ENCODE measurements at regions not wholly inside any gene's neighbourhood (a gene's known extent, or its start where the extent isn't known, plus 50 kb on each side); places are given as distances from the start of the nearest gene placed in this dataset.

GRCh38 chr1:215376544-215377264 lies 190.4 kb upstream of the KCTD3 start:
- FAIRE-seq (no peak), DNase-seq (ENCODE audit: extremely low read depth in 1 of 4, low spot score in 3 of 4) (no peak), ATAC-seq (no peak)
- peaks cover 6% of the 10 kb centered on the region; the same call in 1 of the 2 replicates for H3K9me3 ChIP-seq (replicated peaks; ENCODE audit: control insufficient read depth, insufficient read depth, low read depth, low read length)
- ChIA-PET CTCF (ENCODE audit: low intra/inter-chr PET ratio) (no interaction called here), POLR2A (interaction anchor here (0.6 kb wide), 1 partner anchor 44 kb away, joined by 3 read pairs; no protein-coding TSS in a partner anchor)
- 0% methylated on average over 2 of the region's 2 CpGs for WGBS (ENCODE audit: insufficient coverage, low coverage, missing lambda C conversion rate)
- BruUV-seq (replicated peaks), result no TSS peak
- H3K4me2 ChIP-seq (ENCODE audit: insufficient read depth, low read length), result no peak overlapping the region
- no peak overlapping the region for H3K27ac ChIP-seq (ENCODE audit: extremely low read depth, low read depth, low read length)
- H2AFZ ChIP-seq (ENCODE audit: low read depth, low read length), result no peak overlapping the region
- no peaks in the 10 kb centered on the region for H3K79me2 ChIP-seq (ENCODE audit: control insufficient read depth, insufficient read depth, low read length)
- TF ChIP-seq PHTF2 (CRISPR knock-in tag; IDR thresholded peaks at IDR 0.05), result no peak
- TF ChIP-seq ARID1B (IDR thresholded peaks at IDR 0.05), result no peak
- TF ChIP-seq HSF4 (CRISPR knock-in tag; IDR thresholded peaks at IDR 0.05; ENCODE audit: borderline replicate concordance), result no peak
- TF ChIP-seq ZC3H8 (IDR thresholded peaks at IDR 0.05), result no peak
- TF ChIP-seq GABPB2 (CRISPR knock-in tag; conservative IDR thresholded peaks at IDR 0.05), result no peak
- intact Hi-C loops (cut with micrococcal nuclease), result no loop called here
- H3K27me3 ChIP-seq (ENCODE audit: control insufficient read depth in 2 of 2, insufficient read depth in 2 of 2, low read length in 2 of 2), result no peaks in the 10 kb centered on the region
- in situ Hi-C loops (cut with MboI), result no loop called here
- H3K9ac ChIP-seq (ENCODE audit: insufficient read depth in 1 of 2, low read depth in 2 of 2, low read length in 2 of 2), result no peak overlapping the region
- no peak overlapping the region for H3K4me3 ChIP-seq
- H4K20me1 ChIP-seq (replicated peaks; ENCODE audit: control insufficient read depth, insufficient read depth, low read length), result no peaks in the 10 kb centered on the region
- H3K4me1 ChIP-seq (replicated peaks in 1 of 2; ENCODE audit: control insufficient read depth in 2 of 2, insufficient read depth in 2 of 2, low read length in 2 of 2), result no peaks in the 10 kb centered on the region
- H3K36me3 ChIP-seq (ENCODE audit: control insufficient read depth, insufficient read depth, low read length), result no peaks in the 10 kb centered on the region
- no peaks in the 10 kb centered on the region for H3K9me1 ChIP-seq (ENCODE audit: control insufficient read depth, insufficient read depth, low read length)

GRCh38 chr1:215377746-215378145 lies 189.4 kb upstream of the KCTD3 start:
- Histone ChIP-seq H3K4me3 (no peak overlapping the region), H3K9ac (ENCODE audit: insufficient read depth in 1 of 2, low read depth in 2 of 2, low read length in 2 of 2) (no peak overlapping the region), H3K4me1 (replicated peaks in 1 of 2; ENCODE audit: control insufficient read depth in 2 of 2, insufficient read depth in 2 of 2, low read length in 2 of 2) (no peaks in the 10 kb centered on the region), H4K20me1 (replicated peaks; ENCODE audit: control insufficient read depth, insufficient read depth, low read length) (no peaks in the 10 kb centered on the region), H3K79me2 (ENCODE audit: control insufficient read depth, insufficient read depth, low read length) (no peaks in the 10 kb centered on the region), H3K9me1 (ENCODE audit: control insufficient read depth, insufficient read depth, low read length) (no peaks in the 10 kb centered on the region), H3K4me2 (ENCODE audit: insufficient read depth, low read length) (no peak overlapping the region), H3K36me3 (ENCODE audit: control insufficient read depth, insufficient read depth, low read length) (no peaks in the 10 kb centered on the region), H2AFZ (ENCODE audit: low read depth, low read length) (no peak overlapping the region), H3K27me3 (ENCODE audit: control insufficient read depth in 2 of 2, insufficient read depth in 2 of 2, low read length in 2 of 2) (no peaks in the 10 kb centered on the region), H3K9me3 (replicated peaks; ENCODE audit: control insufficient read depth, insufficient read depth, low read depth, low read length) (peaks cover 6% of the 10 kb centered on the region; the same call in 1 of the 2 replicates), H3K27ac (ENCODE audit: extremely low read depth, low read depth, low read length) (no peak overlapping the region)
- intact Hi-C loops (cut with micrococcal nuclease), result no loop called here
- FAIRE-seq, result no peak
- ATAC-seq, result no peak
- no peak for DNase-seq (ENCODE audit: extremely low read depth in 1 of 4, low spot score in 3 of 4)
- 5% methylated on average over 2 of the region's 2 CpGs for WGBS (ENCODE audit: insufficient coverage, low coverage, missing lambda C conversion rate)
- ChIA-PET CTCF (ENCODE audit: low intra/inter-chr PET ratio) (no interaction called here), POLR2A (no interaction called here)
- BruUV-seq (replicated peaks), result no TSS peak
- in situ Hi-C loops (cut with MboI), result no loop called here
- TF ChIP-seq UBTF (IDR thresholded peaks at IDR 0.05; ENCODE audit: borderline replicate concordance in 1 of 2, low read depth in 2 of 2, low read length in 2 of 2), result no peak
- TF ChIP-seq GTF2E2 (tag; IDR thresholded peaks at IDR 0.05), result no peak
- no peak for TF ChIP-seq STAT5A (IDR thresholded peaks at IDR 0.05; ENCODE audit: borderline replicate concordance, low read length)
- no peak for TF ChIP-seq EP400 (IDR thresholded peaks at IDR 0.05)
- no peak for TF ChIP-seq JUND (IDR thresholded peaks at IDR 0.05; ENCODE audit: borderline replicate concordance, low read depth, low read length)
- no peak for TF ChIP-seq JUND (tag; IDR thresholded peaks at IDR 0.05; ENCODE audit: borderline replicate concordance, low read depth, low read length)
- no peak for TF ChIP-seq NUFIP1 (IDR thresholded peaks at IDR 0.05; ENCODE audit: partially characterized antibody)
- TF ChIP-seq ZC3H11A (IDR thresholded peaks at IDR 0.05; ENCODE audit: low read depth, low read length), result no peak
- TF ChIP-seq SAFB2 (IDR thresholded peaks at IDR 0.05; ENCODE audit: borderline replicate concordance, low read depth, low read length, severe bottlenecking), result no peak
- TF ChIP-seq CREBBP (IDR thresholded peaks at IDR 0.05; ENCODE audit: low read depth, low read length), result no peak
